ENCODE measurements at regions not wholly inside any gene's neighbourhood (a gene's known extent, or its start where the extent isn't known, plus 50 kb on each side); places are given as distances from the start of the nearest gene placed in this dataset.
"Not testable (repeated sequence)": the region's sequence is repeated elsewhere in the genome, so short reads cannot be mapped to it uniquely, and the experiment has no call there.

- CTCF ChIA-PET (ENCODE audit: low intra/inter-chr PET ratio, low total read pairs): no interaction called here
Measured at GRCh38 chr16:26623442-26623841, 443.3 kb upstream of the C16orf82 start.

GRCh38 chr16:26627958-26628357 lies 438.8 kb upstream of the C16orf82 start:
- H2AFZ ChIP-seq (ENCODE audit: low read length): no peak overlapping the region
- in situ Hi-C loops (cut with HindIII; ENCODE audit: extremely low pct_ligation_motif_present, low pct_unique_long_range_greater_than_20kb) (no loop called here), intact Hi-C loops (cut with micrococcal nuclease; ENCODE audit: unreplicated experiment) (no loop called here)
- no peaks in the 10 kb centered on the region for H3K27me3 ChIP-seq (ENCODE audit: control insufficient read depth in 1 of 2, insufficient read depth in 2 of 2, low read length in 2 of 2)
- ATAC-seq (no peak), DNase-seq (ENCODE audit: low spot score) (no peak), FAIRE-seq (no peak)
- no peak overlapping the region for H3K4me3 ChIP-seq (replicated peaks in 1 of 3; ENCODE audit: insufficient read depth in 1 of 3, low read depth in 2 of 3, low read length in 3 of 3)
- no peak overlapping the region for H3K4me2 ChIP-seq (ENCODE audit: low read depth, low read length)
- H3K9me3 ChIP-seq (ENCODE audit: low read length): peaks cover 62% of the 10 kb centered on the region
- WGBS (ENCODE audit: low lambda C conversion rate): 38% methylated on average over 1 of the region's 1 CpG
- H3K27ac ChIP-seq (ENCODE audit: extremely low read length, insufficient read depth, low read length): no peak overlapping the region
- H3K79me2 ChIP-seq (ENCODE audit: insufficient read depth, low read length): no peaks in the 10 kb centered on the region
- no peak overlapping the region for H3K9ac ChIP-seq (ENCODE audit: insufficient read depth, low read depth, low read length)
- H3K36me3 ChIP-seq (replicated peaks in 1 of 2; ENCODE audit: control insufficient read depth in 1 of 2, insufficient read depth in 2 of 2, low read length in 2 of 2): no peaks in the 10 kb centered on the region
- no peaks in the 10 kb centered on the region for H4K20me1 ChIP-seq (ENCODE audit: insufficient read depth, low read length)
- ChIA-PET CTCF (ENCODE audit: low intra/inter-chr PET ratio, low total read pairs) (no interaction called here), POLR2A (no interaction called here)
- H3K4me1 ChIP-seq (ENCODE audit: insufficient read depth, low read length): no peaks in the 10 kb centered on the region
- TF ChIP-seq THAP7 (CRISPR knock-in tag; IDR thresholded peaks at IDR 0.05) (no peak), ZNF101 (CRISPR knock-in tag; IDR thresholded peaks at IDR 0.05; ENCODE audit: borderline replicate concordance, low read depth) (peak; percentile 100), ZSCAN30 (CRISPR knock-in tag; IDR thresholded peaks at IDR 0.05) (no peak), FOSL2 (CRISPR knock-in tag; IDR thresholded peaks at IDR 0.05) (no peak), ZNF160 (CRISPR knock-in tag; IDR thresholded peaks at IDR 0.05) (no peak), ZNF337 (CRISPR knock-in tag; IDR thresholded peaks at IDR 0.05; ENCODE audit: borderline replicate concordance, low read depth) (no peak), TSC22D2 (CRISPR knock-in tag; IDR thresholded peaks at IDR 0.05; ENCODE audit: borderline replicate concordance) (no peak)
- no TSS peak for BruUV-seq (replicated peaks)

More at GRCh38 chr16:26623442-26623841, 443.3 kb upstream of the C16orf82 start:
- Histone ChIP-seq H3K4me1 (ENCODE audit: insufficient read depth, low read length) (no peaks in the 10 kb centered on the region), H4K20me1 (ENCODE audit: insufficient read depth, low read length) (no peaks in the 10 kb centered on the region), H3K9me3 (ENCODE audit: low read length) (peaks cover 23% of the 10 kb centered on the region), H3K4me3 (replicated peaks in 1 of 3; ENCODE audit: insufficient read depth in 1 of 3, low read depth in 2 of 3, low read length in 3 of 3) (no peak overlapping the region), H3K27ac (ENCODE audit: extremely low read length, insufficient read depth, low read length) (no peak overlapping the region), H3K36me3 (replicated peaks in 1 of 2; ENCODE audit: control insufficient read depth in 1 of 2, insufficient read depth in 2 of 2, low read length in 2 of 2) (no peaks in the 10 kb centered on the region), H3K27me3 (ENCODE audit: control insufficient read depth in 1 of 2, insufficient read depth in 2 of 2, low read length in 2 of 2) (no peaks in the 10 kb centered on the region), H3K9ac (ENCODE audit: insufficient read depth, low read depth, low read length) (no peak overlapping the region), H3K4me2 (ENCODE audit: low read depth, low read length) (no peak overlapping the region), H3K79me2 (ENCODE audit: insufficient read depth, low read length) (no peaks in the 10 kb centered on the region), H2AFZ (ENCODE audit: low read length) (no peak overlapping the region)
- BruUV-seq (replicated peaks): no TSS peak
- TF ChIP-seq ZNF574 (CRISPR knock-in tag; IDR thresholded peaks at IDR 0.05) (no peak), ZNF629 (CRISPR knock-in tag; conservative IDR thresholded peaks at IDR 0.05) (peak; percentile 74)
- in situ Hi-C loops (cut with HindIII; ENCODE audit: extremely low pct_ligation_motif_present, low pct_unique_long_range_greater_than_20kb): no loop called here
- ATAC-seq: no peak
- DNase-seq (ENCODE audit: low spot score): no peak
- POLR2A ChIA-PET: no interaction called here
- intact Hi-C loops (cut with micrococcal nuclease; ENCODE audit: unreplicated experiment): no loop called here
- 2% methylated on average over 2 of the region's 2 CpGs for WGBS (ENCODE audit: low lambda C conversion rate)
- no peak for FAIRE-seq

GRCh38 chr16:26631365-26631764 lies 435.4 kb upstream of the C16orf82 start:
- FAIRE-seq; H3K4me1 ChIP-seq (ENCODE audit: insufficient read depth, low read length); ATAC-seq; in situ Hi-C loops (cut with HindIII; ENCODE audit: extremely low pct_ligation_motif_present, low pct_unique_long_range_greater_than_20kb); H3K27ac ChIP-seq (ENCODE audit: extremely low read length, insufficient read depth, low read length); H3K79me2 ChIP-seq (ENCODE audit: insufficient read depth, low read length); H3K9ac ChIP-seq (ENCODE audit: insufficient read depth, low read depth, low read length); BruUV-seq (replicated peaks); H3K4me2 ChIP-seq (ENCODE audit: low read depth, low read length); POLR2A ChIA-PET; DNase-seq (ENCODE audit: low spot score); H3K27me3 ChIP-seq (ENCODE audit: control insufficient read depth in 1 of 2, insufficient read depth in 2 of 2, low read length in 2 of 2); CTCF ChIA-PET (ENCODE audit: low intra/inter-chr PET ratio, low total read pairs); H3K4me3 ChIP-seq (replicated peaks in 1 of 3; ENCODE audit: insufficient read depth in 1 of 3, low read depth in 2 of 3, low read length in 3 of 3); H4K20me1 ChIP-seq (ENCODE audit: insufficient read depth, low read length); H2AFZ ChIP-seq (ENCODE audit: low read length); intact Hi-C loops (cut with micrococcal nuclease; ENCODE audit: unreplicated experiment); H3K36me3 ChIP-seq (replicated peaks in 1 of 2; ENCODE audit: control insufficient read depth in 1 of 2, insufficient read depth in 2 of 2, low read length in 2 of 2): not testable (repeated sequence)
- peaks cover 76% of the 10 kb centered on the region for H3K9me3 ChIP-seq (ENCODE audit: low read length)

Data from HepG2 (cell line).